GM12892 (cell line): ENCODE measurements at regions not wholly inside any gene's neighbourhood (a gene's known extent, or its start where the extent isn't known, plus 50 kb on each side); places are given as distances from the start of the nearest gene placed in this dataset.

ENCODE experiments used
- POLR2A ChIP-seq: IDR thresholded peaks from 2 replicates; pipeline ENCODE4 v1.6.1; 2011; ENCODE audit warnings: low read depth, low read length, control low read depth
- POLR2AphosphoS5 ChIP-seq: IDR thresholded peaks from 2 replicates; pipeline ENCODE4 v1.6.1; 2011; ENCODE audit warnings: low read depth, low read length, control low read depth

- TF ChIP-seq POLR2AphosphoS5 (no peak), POLR2A (no peak)
These were observed 108.3 kb upstream of the FGGY start for GRCh38 chr1:59188413-59189213.
